Prostate gland (tissue), 2 donors: ENCODE measurements at regions not wholly inside any gene's neighbourhood (a gene's known extent, or its start where the extent isn't known, plus 50 kb on each side); places are given as distances from the start of the nearest gene placed in this dataset.

ENCODE experiments used
- POLR2A ChIP-seq: fragments of 450-650 bp; IDR thresholded peaks from one replicate; pipeline ENCODE4 v1.6.1; 2016; ENCODE audit warnings: antibody characterized with exemption, mild to moderate bottlenecking
- TF ChIP-seq, protein P1 (sequence below), 4 experiments: fragments of 200-600 bp in 2 of 4; fragments of 450-650 bp in 2 of 4; sonication (generic) in 2 of 4; IDR thresholded peaks; 1 replicate in 3 of 4; 2 replicates in 1 of 4; pipeline ENCODE4 v1.5.1; 2016 to 2019; ENCODE audit warnings: antibody characterized with exemption in 4 of 4, mild to moderate bottlenecking in 2 of 4, moderate library complexity in 2 of 4

DNA sequence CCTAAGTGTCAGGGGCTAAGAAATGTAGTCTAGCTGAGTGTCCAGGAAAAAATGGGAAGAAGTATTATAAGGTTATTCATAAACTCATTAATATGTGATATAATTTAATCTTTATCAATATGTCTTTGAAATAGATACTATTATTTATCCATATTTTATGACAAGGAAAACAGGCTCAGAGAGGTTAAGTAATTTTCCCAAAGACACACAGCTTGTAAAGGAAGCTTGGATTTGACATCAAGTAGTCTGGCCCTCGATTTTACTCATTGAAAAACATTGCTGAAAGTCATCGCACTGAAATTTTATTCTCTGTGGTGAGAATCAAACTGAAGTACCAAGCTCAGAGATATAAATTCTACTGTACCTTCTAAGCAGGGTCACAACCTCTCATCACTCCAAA, 276.9 kb downstream of the MSX2 start:
- TF ChIP-seq POLR2A, result no peak
- TF ChIP-seq, protein P1, sequence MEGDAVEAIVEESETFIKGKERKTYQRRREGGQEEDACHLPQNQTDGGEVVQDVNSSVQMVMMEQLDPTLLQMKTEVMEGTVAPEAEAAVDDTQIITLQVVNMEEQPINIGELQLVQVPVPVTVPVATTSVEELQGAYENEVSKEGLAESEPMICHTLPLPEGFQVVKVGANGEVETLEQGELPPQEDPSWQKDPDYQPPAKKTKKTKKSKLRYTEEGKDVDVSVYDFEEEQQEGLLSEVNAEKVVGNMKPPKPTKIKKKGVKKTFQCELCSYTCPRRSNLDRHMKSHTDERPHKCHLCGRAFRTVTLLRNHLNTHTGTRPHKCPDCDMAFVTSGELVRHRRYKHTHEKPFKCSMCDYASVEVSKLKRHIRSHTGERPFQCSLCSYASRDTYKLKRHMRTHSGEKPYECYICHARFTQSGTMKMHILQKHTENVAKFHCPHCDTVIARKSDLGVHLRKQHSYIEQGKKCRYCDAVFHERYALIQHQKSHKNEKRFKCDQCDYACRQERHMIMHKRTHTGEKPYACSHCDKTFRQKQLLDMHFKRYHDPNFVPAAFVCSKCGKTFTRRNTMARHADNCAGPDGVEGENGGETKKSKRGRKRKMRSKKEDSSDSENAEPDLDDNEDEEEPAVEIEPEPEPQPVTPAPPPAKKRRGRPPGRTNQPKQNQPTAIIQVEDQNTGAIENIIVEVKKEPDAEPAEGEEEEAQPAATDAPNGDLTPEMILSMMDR (IDR thresholded peaks at IDR 0.05), result no peak
